Caco-2 (cell line): ENCODE measurements at regions not wholly inside any gene's neighbourhood (a gene's known extent, or its start where the extent isn't known, plus 50 kb on each side); places are given as distances from the start of the nearest gene placed in this dataset.
"Not testable (repeated sequence)": the region's sequence is repeated elsewhere in the genome, so short reads cannot be mapped to it uniquely, and the experiment has no call there.

Source experiments
- BruUV-seq: library from RNA; stranded (reverse); fragments of 400-500 nt; replicated peaks from 2 replicates; lab custom pipeline; 2021; lab: Mats Ljungman, UMichigan
- CTCF ChIA-PET: fragments of 300-600 bp; sonication (Branson Sonifier 250); formaldehyde crosslinking; loops from one replicate; lab custom pipeline; 2022; ENCODE audit warnings: antibody characterized with exemption; lab: Charles Lee
- POLR2A ChIA-PET: fragments of 300-600 bp; sonication (Branson Sonifier 250); formaldehyde crosslinking; loops from one replicate; lab custom pipeline; 2022; ENCODE audit warnings: antibody characterized with exemption; lab: Charles Lee
- DNase-seq, 2 experiments: peaks; one replicate each; pipeline versions ENCODE4 v3.0.0 to v3.0.0-alpha.2; 2020 to 2022
- H3K27me3 ChIP-seq: replicated peaks from 2 replicates; pipeline ENCODE4 v1.6.0; 2011; ENCODE audit warnings: low read length; ENCODE audit not compliant: control insufficient read depth, insufficient read depth
- H3K36me3 ChIP-seq: 2 replicates; pipeline ENCODE4 v1.5.1; 2011; ENCODE audit warnings: low read length; ENCODE audit not compliant: control insufficient read depth, insufficient read depth
- H3K4me1 ChIP-seq: fragments of 250-450 bp; sonication (Bioruptor Pico); 2 replicates; pipeline ENCODE4 v1.5.1; 2020; ENCODE audit warnings: mild to moderate bottlenecking
- H3K4me3 ChIP-seq: 2 replicates; pipeline ENCODE4 v1.5.1; 2011; ENCODE audit warnings: low read depth, mild to moderate bottlenecking, control low read depth, low read length
- H3K9me3 ChIP-seq: fragments of 250-450 bp; sonication (Bioruptor Pico); 2 replicates; pipeline ENCODE4 v1.5.1; 2020; ENCODE audit warnings: mild to moderate bottlenecking, moderate library complexity
- H3K27ac Mint-ChIP-seq: one replicate; pipeline ENCODE4 v1.8.0; 2022; ENCODE audit warnings: mixed read lengths; ENCODE audit not compliant: unreplicated experiment
- H3K27me3 Mint-ChIP-seq: one replicate; pipeline ENCODE4 v1.8.0; 2022; ENCODE audit warnings: mixed read lengths; ENCODE audit not compliant: insufficient read depth, unreplicated experiment
- H3K36me3 Mint-ChIP-seq: one replicate; pipeline ENCODE4 v1.8.0; 2022; ENCODE audit warnings: mild to moderate bottlenecking, mixed read lengths; ENCODE audit not compliant: insufficient read depth, unreplicated experiment
- H3K4me1 Mint-ChIP-seq: one replicate; pipeline ENCODE4 v1.8.0; 2022; ENCODE audit warnings: low read depth, mixed read lengths; ENCODE audit not compliant: unreplicated experiment
- H3K4me3 Mint-ChIP-seq: one replicate; pipeline ENCODE4 v1.8.0; 2022; ENCODE audit warnings: mild to moderate bottlenecking, moderate library complexity, mixed read lengths; ENCODE audit not compliant: unreplicated experiment
- H3K9me3 Mint-ChIP-seq: one replicate; pipeline ENCODE4 v1.8.0; 2022; ENCODE audit warnings: mixed read lengths; ENCODE audit not compliant: unreplicated experiment
- CTCF ChIP-seq, 2 experiments: fragments of 200-600 bp in 1 of 2; IDR thresholded peaks; 1 replicate in 1 of 2; 2 replicates in 1 of 2; pipeline versions ENCODE4 v1.5.1 to v1.8.0; 2011 to 2022; ENCODE audit warnings: antibody characterized with exemption in 1 of 2, control low read depth in 1 of 2, inconsistent platforms in 1 of 2, low read depth in 1 of 2, low read length in 1 of 2, mild to moderate bottlenecking in 1 of 2, moderate library complexity in 1 of 2; ENCODE audit not compliant: insufficient read depth in 1 of 2, severe bottlenecking in 1 of 2, unreplicated experiment in 1 of 2
- intact Hi-C: fragments of 100-400 bp; cut with micrococcal nuclease; formaldehyde crosslinking; loops from one replicate; pipeline ENCODE4 v1.10.0; 2022; ENCODE audit not compliant: unreplicated experiment

- POLR2A ChIA-PET: no interaction called here
Measured at GRCh38 chr1:192513697-192514096, 61.9 kb upstream of the RGS1 start.

GRCh38 chr1:192516776-192517297 is 58.7 kb upstream of the RGS1 start:
- H3K9me3 ChIP-seq: no peaks in the 10 kb centered on the region
- peaks cover 7% of the 10 kb centered on the region; the same call in 1 of the 2 replicates for H3K4me1 ChIP-seq
- H3K4me3 ChIP-seq: no peak overlapping the region
- intact Hi-C loops: no loop called here
- Mint-ChIP-seq H3K36me3 (no peaks in the 10 kb centered on the region), H3K27me3 (peaks cover 10% of the 10 kb centered on the region), H3K4me1 (peaks cover 11% of the 10 kb centered on the region), H3K4me3 (no peak overlapping the region), H3K27ac (no peak overlapping the region), H3K9me3 (no peaks in the 10 kb centered on the region)
- no peaks in the 10 kb centered on the region for H3K36me3 ChIP-seq
- H3K27me3 ChIP-seq: no peaks in the 10 kb centered on the region; the same call in 1 of the 2 replicates
- no peak for DNase-seq
- ChIA-PET CTCF (no interaction called here), POLR2A (no interaction called here)
- no TSS peak for BruUV-seq
- no peak for TF ChIP-seq CTCF (IDR thresholded peaks at IDR 0.05; ENCODE audit: insufficient read depth in 1 of 2, low read depth in 1 of 2, low read length in 1 of 2, severe bottlenecking in 1 of 2, unreplicated experiment in 1 of 2)

More at GRCh38 chr1:192513697-192514096, 61.9 kb upstream of the RGS1 start:
- Mint-ChIP-seq H3K9me3 (no peaks in the 10 kb centered on the region), H3K4me3 (no peak overlapping the region), H3K27ac (no peak overlapping the region), H3K36me3 (no peaks in the 10 kb centered on the region), H3K27me3 (peaks cover 13% of the 10 kb centered on the region), H3K4me1 (peaks cover 11% of the 10 kb centered on the region)
- H3K9me3 ChIP-seq: no peaks in the 10 kb centered on the region
- no peak overlapping the region for H3K4me3 ChIP-seq
- CTCF ChIA-PET: no interaction called here
- peaks cover 7% of the 10 kb centered on the region; the same call in 1 of the 2 replicates for H3K4me1 ChIP-seq
- intact Hi-C loops: no loop called here
- no peaks in the 10 kb centered on the region for H3K27me3 ChIP-seq
- H3K36me3 ChIP-seq: no peaks in the 10 kb centered on the region
- no peak for TF ChIP-seq CTCF (IDR thresholded peaks at IDR 0.05; ENCODE audit: insufficient read depth in 1 of 2, low read depth in 1 of 2, low read length in 1 of 2, severe bottlenecking in 1 of 2, unreplicated experiment in 1 of 2)
- DNase-seq: no peak
- no TSS peak for BruUV-seq

GRCh38 chr1:192517716-192518355 is 57.7 kb upstream of the RGS1 start:
- CTCF ChIA-PET, H3K4me1 ChIP-seq, POLR2A ChIA-PET, BruUV-seq, H3K27me3 ChIP-seq, H3K27ac Mint-ChIP-seq, H3K4me3 Mint-ChIP-seq, H3K36me3 Mint-ChIP-seq, DNase-seq, H3K4me1 Mint-ChIP-seq, H3K9me3 Mint-ChIP-seq, intact Hi-C loops, H3K36me3 ChIP-seq, H3K4me3 ChIP-seq, H3K9me3 ChIP-seq: not testable (repeated sequence)
- peaks cover 11% of the 10 kb centered on the region for H3K27me3 Mint-ChIP-seq
